ENCODE measurements at regions not wholly inside any gene's neighbourhood (a gene's known extent, or its start where the extent isn't known, plus 50 kb on each side); places are given as distances from the start of the nearest gene placed in this dataset.

- Histone ChIP-seq H3K4me2 (ENCODE audit: control insufficient read depth, extremely low read depth, insufficient read depth, low read depth, low read length) (no peak overlapping the region), H3K4me3 (ENCODE audit: control insufficient read depth in 2 of 3, extremely low read depth in 1 of 3, insufficient read depth in 2 of 3, low read depth in 1 of 3, low read length in 3 of 3) (no peak overlapping the region), H2AFZ (ENCODE audit: control insufficient read depth, low read length) (no peak overlapping the region), H3K27me3 (ENCODE audit: control insufficient read depth, extremely low read depth, insufficient read depth, low read length) (peaks cover 60% of the 10 kb centered on the region), H3K9ac (ENCODE audit: control insufficient read depth, extremely low read depth, insufficient read depth, low read length) (no peak overlapping the region), H3K36me3 (ENCODE audit: control insufficient read depth in 2 of 2, extremely low read depth in 1 of 2, insufficient read depth in 2 of 2, low read length in 2 of 2) (no peaks in the 10 kb centered on the region), H3K4me1 (ENCODE audit: control insufficient read depth, extremely low read depth, insufficient read depth, low read length) (no peaks in the 10 kb centered on the region), H4K20me1 (ENCODE audit: control insufficient read depth, extremely low read depth, insufficient read depth, low read length) (no peaks in the 10 kb centered on the region), H3K9me3 (ENCODE audit: control insufficient read depth, low read depth, low read length) (no peaks in the 10 kb centered on the region), H3K9me1 (ENCODE audit: control insufficient read depth, extremely low read depth, insufficient read depth, low read length) (no peaks in the 10 kb centered on the region), H3K27ac (ENCODE audit: control insufficient read depth, insufficient read depth, low read length) (no peak overlapping the region), H3K79me2 (ENCODE audit: control insufficient read depth, insufficient read depth, low read length) (no peaks in the 10 kb centered on the region)
- dilution Hi-C loops (cut with MboI; ENCODE audit: extremely low pct_ligation_motif_present, low sequenced_read_pairs) = no loop called here
- no peak for TF ChIP-seq CTCF (optimal IDR thresholded peaks at IDR 0.05 in 1 of 3, IDR thresholded peaks at IDR 0.05 in 1 of 3, conservative IDR thresholded peaks at IDR 0.05 in 1 of 3; ENCODE audit: extremely low read depth in 1 of 3, insufficient read depth in 2 of 3, low read length in 3 of 3)
- no peak for TF ChIP-seq EZH2 (IDR thresholded peaks at IDR 0.05; ENCODE audit: low read length)
- DNase-seq (ENCODE audit: low read depth, low spot score) (no peak), FAIRE-seq (no peak)
Measured at GRCh38 chr20:58056921-58057686, 171.3 kb downstream of the ANKRD60 start.

GRCh38 chr20:58056021-58056591 is 172.3 kb downstream of the ANKRD60 start:
- dilution Hi-C loops (cut with MboI; ENCODE audit: extremely low pct_ligation_motif_present, low sequenced_read_pairs) = no loop called here
- Histone ChIP-seq H3K79me2 (ENCODE audit: control insufficient read depth, insufficient read depth, low read length) (no peaks in the 10 kb centered on the region), H2AFZ (ENCODE audit: control insufficient read depth, low read length) (no peak overlapping the region), H3K27me3 (ENCODE audit: control insufficient read depth, extremely low read depth, insufficient read depth, low read length) (peaks cover 59% of the 10 kb centered on the region), H3K9me1 (ENCODE audit: control insufficient read depth, extremely low read depth, insufficient read depth, low read length) (no peaks in the 10 kb centered on the region), H3K27ac (ENCODE audit: control insufficient read depth, insufficient read depth, low read length) (no peak overlapping the region), H3K4me3 (ENCODE audit: control insufficient read depth in 2 of 3, extremely low read depth in 1 of 3, insufficient read depth in 2 of 3, low read depth in 1 of 3, low read length in 3 of 3) (no peak overlapping the region), H3K9me3 (ENCODE audit: control insufficient read depth, low read depth, low read length) (peaks cover 4% of the 10 kb centered on the region), H3K9ac (ENCODE audit: control insufficient read depth, extremely low read depth, insufficient read depth, low read length) (no peak overlapping the region), H4K20me1 (ENCODE audit: control insufficient read depth, extremely low read depth, insufficient read depth, low read length) (no peaks in the 10 kb centered on the region), H3K36me3 (ENCODE audit: control insufficient read depth in 2 of 2, extremely low read depth in 1 of 2, insufficient read depth in 2 of 2, low read length in 2 of 2) (no peaks in the 10 kb centered on the region), H3K4me1 (ENCODE audit: control insufficient read depth, extremely low read depth, insufficient read depth, low read length) (no peaks in the 10 kb centered on the region), H3K4me2 (ENCODE audit: control insufficient read depth, extremely low read depth, insufficient read depth, low read depth, low read length) (no peak overlapping the region)
- no peak for FAIRE-seq
- no peak for DNase-seq (ENCODE audit: low read depth, low spot score)
- TF ChIP-seq EZH2 (IDR thresholded peaks at IDR 0.05; ENCODE audit: low read length) (no peak), CTCF (optimal IDR thresholded peaks at IDR 0.05 in 1 of 3, IDR thresholded peaks at IDR 0.05 in 1 of 3, conservative IDR thresholded peaks at IDR 0.05 in 1 of 3; ENCODE audit: extremely low read depth in 1 of 3, insufficient read depth in 2 of 3, low read length in 3 of 3) (no peak)
